Mucosa of descending colon (tissue), 3 donors: ENCODE measurements at regions not wholly inside any gene's neighbourhood (a gene's known extent, or its start where the extent isn't known, plus 50 kb on each side); places are given as distances from the start of the nearest gene placed in this dataset.

Experiments
- ATAC-seq: fragments of 200-7000 bp; cut with Tn5 transposase; one replicate; pipeline ENCODE4 v1.9.1; 2020; ENCODE audit warnings: mild to moderate bottlenecking, moderate library complexity
- DNase-seq, 3 donors: peaks; one replicate each; pipeline ENCODE4 v3.0.0-alpha.2; 2020
- H3K36me3 ChIP-seq: fragments of 200-600 bp; one replicate; pipeline ENCODE4 v1.8.0; 2021; ENCODE audit warnings: low read depth, mild to moderate bottlenecking
- H3K4me1 ChIP-seq: fragments of 200-600 bp; one replicate; pipeline ENCODE4 v1.8.0; 2021; ENCODE audit warnings: low read depth, mild to moderate bottlenecking
- H3K4me3 ChIP-seq: fragments of 200-600 bp; one replicate; pipeline ENCODE4 v1.8.0; 2021; ENCODE audit warnings: mild to moderate bottlenecking
- H3K9me3 ChIP-seq: fragments of 200-600 bp; one replicate; pipeline ENCODE4 v1.8.0; 2021; ENCODE audit warnings: mild to moderate bottlenecking
- CTCF ChIP-seq: fragments of 200-600 bp; IDR thresholded peaks from one replicate; pipeline ENCODE4 v1.8.0; 2022; ENCODE audit warnings: antibody characterized with exemption, mild to moderate bottlenecking
- intact Hi-C, 2 donors: fragments of 100-400 bp; cut with DNase I in 1 of 2; cut with micrococcal nuclease in 1 of 2; formaldehyde crosslinking; loops; one replicate each; pipeline versions ENCODE4 v1.11.0 to v1.11.1; 2022; cut with DNase I, micrococcal nuclease
- donor health status: DM: no; HTN: no; CAD: no; lungs with moderate emphysema.
- donor health status: DM: no; HTN: no; CAD: no.
- donor health status: DM: no; HTN: yes; CAD: no.

GRCh38 chr20:58583586-58583985 lies 67.5 kb upstream of the STX16 start:
- no peaks in the 10 kb centered on the region for H3K4me1 ChIP-seq
- H3K9me3 ChIP-seq, result no peaks in the 10 kb centered on the region
- ATAC-seq (no peak), DNase-seq (peak in 1 of 3 donors; percentile 8)
- intact Hi-C loops, result no loop called here
- no peak overlapping the region for H3K4me3 ChIP-seq
- no peaks in the 10 kb centered on the region for H3K36me3 ChIP-seq
- no peak for TF ChIP-seq CTCF

DNA sequence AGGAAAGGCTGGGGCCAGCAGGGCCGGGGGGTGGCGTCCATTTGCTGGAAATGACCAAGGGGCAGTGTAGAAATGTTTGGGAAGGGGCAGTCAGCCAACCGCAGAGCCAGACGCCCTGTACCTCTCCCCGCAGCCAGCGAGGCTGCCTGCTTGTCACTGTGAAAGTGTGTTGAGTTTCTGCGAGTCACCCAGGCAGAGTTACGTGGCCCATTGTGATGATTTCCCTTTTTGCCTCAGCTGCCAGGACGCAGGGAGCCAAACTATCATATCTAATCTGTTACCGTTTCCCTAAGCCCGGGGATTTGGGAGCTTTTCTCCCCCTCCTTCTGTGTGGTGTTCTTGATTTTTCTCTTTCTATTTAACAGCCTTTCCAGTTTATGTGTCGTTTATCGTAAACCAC lies 67.9 kb upstream of the STX16 start:
- intact Hi-C loops, result no loop called here
- no peak overlapping the region for H3K4me3 ChIP-seq
- DNase-seq (peak in 1 of 3 donors; percentile 15), ATAC-seq (no peak)
- TF ChIP-seq CTCF, result no peak
- no peaks in the 10 kb centered on the region for H3K36me3 ChIP-seq
- H3K9me3 ChIP-seq, result no peaks in the 10 kb centered on the region
- H3K4me1 ChIP-seq, result no peaks in the 10 kb centered on the region

GRCh38 chr20:58580474-58580835 lies 65.3 kb upstream of the APCDD1L start:
- Histone ChIP-seq H3K4me3 (no peak overlapping the region), H3K4me1 (no peaks in the 10 kb centered on the region), H3K9me3 (no peaks in the 10 kb centered on the region), H3K36me3 (no peaks in the 10 kb centered on the region)
- intact Hi-C loops, result no loop called here
- DNase-seq (peak in 1 of 3 donors; percentile 1), ATAC-seq (no peak)
- no peak for TF ChIP-seq CTCF

DNA sequence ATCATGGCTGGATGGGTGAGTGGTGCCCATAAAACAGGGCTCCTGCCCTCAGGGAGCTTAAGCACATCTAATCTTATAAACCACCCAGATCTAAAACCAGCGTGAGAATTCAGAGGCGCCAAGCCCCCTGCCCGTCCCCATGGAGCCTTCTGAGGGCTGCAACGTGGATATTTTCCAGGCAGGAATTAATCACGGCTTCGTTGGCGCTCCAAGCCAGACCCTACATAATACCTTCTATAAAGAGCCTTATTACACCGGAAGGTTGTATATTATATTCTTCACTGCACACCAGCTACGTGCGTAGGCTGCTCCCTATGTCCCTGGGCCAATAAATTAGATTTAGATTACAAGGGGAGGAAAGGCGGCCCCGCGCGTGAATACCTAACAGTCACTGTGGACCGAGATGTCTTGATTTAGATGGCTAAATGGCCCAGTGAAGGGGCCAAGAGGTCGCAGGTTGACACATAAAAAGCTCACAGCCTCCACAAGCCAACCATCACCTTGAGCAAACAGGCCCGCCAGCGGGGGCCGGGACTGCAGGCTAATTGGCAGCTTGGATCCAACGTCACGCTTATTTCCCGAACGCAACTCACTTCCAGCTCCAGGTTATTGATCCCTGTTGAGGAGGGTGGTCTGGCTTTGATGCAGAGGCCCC lies 64.7 kb upstream of the APCDD1L start:
- no peaks in the 10 kb centered on the region for H3K4me1 ChIP-seq
- intact Hi-C loops, result no loop called here
- DNase-seq (peak in 1 of 3 donors; percentile 1), ATAC-seq (no peak)
- H3K4me3 ChIP-seq, result no peak overlapping the region
- H3K36me3 ChIP-seq, result no peaks in the 10 kb centered on the region
- no peak for TF ChIP-seq CTCF
- H3K9me3 ChIP-seq, result no peaks in the 10 kb centered on the region

DNA sequence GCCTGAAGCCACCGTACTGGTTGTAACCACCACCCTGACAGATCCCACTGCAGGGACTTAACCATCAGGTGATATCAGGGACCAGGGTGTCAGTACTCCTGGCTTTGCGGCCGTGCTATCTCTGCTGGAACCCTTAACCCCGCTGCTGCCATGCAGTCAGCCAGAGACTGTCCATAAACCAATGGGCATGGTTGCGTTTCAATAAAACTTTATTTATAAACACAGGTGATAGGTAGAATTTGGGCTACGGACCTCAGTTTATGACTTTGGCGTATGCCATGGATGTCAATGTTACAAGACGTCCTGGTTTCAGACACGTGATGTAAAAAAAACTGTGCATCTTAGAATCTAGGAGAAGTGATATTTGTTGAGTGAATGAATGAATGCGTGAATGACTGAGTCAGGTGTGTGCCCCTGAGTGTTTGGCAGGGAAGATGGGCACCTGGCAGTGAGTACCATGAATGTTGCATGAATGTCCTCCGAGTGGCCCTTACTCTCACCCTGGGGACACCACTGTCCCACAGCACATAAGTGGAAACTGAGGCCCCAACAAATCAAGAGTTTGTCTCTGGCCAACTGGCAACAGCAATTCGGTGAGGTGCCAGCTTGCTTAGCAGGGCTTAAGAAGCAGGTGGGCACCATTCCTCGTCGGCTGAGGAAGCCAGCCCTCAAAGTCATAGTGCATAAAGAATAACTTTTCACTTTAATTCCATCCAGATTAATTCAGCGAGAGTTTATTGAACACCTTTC lies 64.0 kb upstream of the APCDD1L start:
- Histone ChIP-seq H3K9me3 (no peaks in the 10 kb centered on the region), H3K36me3 (no peaks in the 10 kb centered on the region), H3K4me1 (no peaks in the 10 kb centered on the region), H3K4me3 (no peak overlapping the region)
- DNase-seq (peak in 1 of 3 donors; percentile 0), ATAC-seq (no peak)
- intact Hi-C loops, result no loop called here
- no peak for TF ChIP-seq CTCF
